ENCODE measurements at regions not wholly inside any gene's neighbourhood (a gene's known extent, or its start where the extent isn't known, plus 50 kb on each side); places are given as distances from the start of the nearest gene placed in this dataset.
"Not testable (repeated sequence)": the region's sequence is repeated elsewhere in the genome, so short reads cannot be mapped to it uniquely, and the experiment has no call there.

GRCh38 chr4:134499074-134499473, 297.5 kb upstream of the PABPC4L start:
- DNase-seq (ENCODE audit: low spot score in 2 of 2), result peak in 1 of 2 experiments; percentile 46
- Histone ChIP-seq H3K36me3 (replicated peaks) (no peaks in the 10 kb centered on the region), H3K27me3 (ENCODE audit: low read depth) (no peaks in the 10 kb centered on the region), H3K4me1 (no peaks in the 10 kb centered on the region; the same call in 1 of the 2 replicates), H3K4me3 (no peak overlapping the region), H3K9me3 (peaks cover 3% of the 10 kb centered on the region; the same call in 1 of the 2 replicates)
- in situ Hi-C loops (cut with MboI; ENCODE audit: low sequenced_read_pairs), result no loop called here

- no peak for DNase-seq (ENCODE audit: low spot score in 2 of 2)
- Histone ChIP-seq H3K27me3 (ENCODE audit: low read depth) (no peaks in the 10 kb centered on the region), H3K4me1 (no peaks in the 10 kb centered on the region), H3K9me3 (no peaks in the 10 kb centered on the region), H3K4me3 (no peak overlapping the region), H3K36me3 (replicated peaks) (no peaks in the 10 kb centered on the region)
- in situ Hi-C loops (cut with MboI; ENCODE audit: low sequenced_read_pairs), result no loop called here
These were observed 289.3 kb upstream of the PABPC4L start for GRCh38 chr4:134490863-134491262.

DNA sequence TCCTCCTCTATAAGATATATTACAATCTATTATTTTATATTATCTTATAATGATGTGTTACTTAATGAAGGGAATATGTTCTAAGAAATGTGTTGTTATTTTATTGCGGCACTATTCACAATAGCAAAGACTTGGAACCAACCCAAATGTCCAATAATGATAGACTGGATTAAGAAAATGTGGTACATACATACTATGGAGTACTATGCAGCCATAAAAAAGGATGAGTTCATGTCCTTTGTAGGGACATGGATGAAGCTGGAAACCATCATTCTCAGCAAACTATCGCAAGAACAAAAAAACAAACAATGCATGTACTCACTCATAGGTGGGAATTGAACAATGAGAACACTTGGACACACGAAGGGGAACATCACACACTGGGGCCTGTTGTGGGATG, 281.9 kb upstream of the PABPC4L start:
- H3K36me3 ChIP-seq (replicated peaks); DNase-seq (ENCODE audit: low spot score in 2 of 2); H3K27me3 ChIP-seq (ENCODE audit: low read depth); H3K4me3 ChIP-seq; H3K9me3 ChIP-seq; in situ Hi-C loops (cut with MboI; ENCODE audit: low sequenced_read_pairs): not testable (repeated sequence)
- peaks cover 11% of the 10 kb centered on the region for H3K4me1 ChIP-seq

DNA sequence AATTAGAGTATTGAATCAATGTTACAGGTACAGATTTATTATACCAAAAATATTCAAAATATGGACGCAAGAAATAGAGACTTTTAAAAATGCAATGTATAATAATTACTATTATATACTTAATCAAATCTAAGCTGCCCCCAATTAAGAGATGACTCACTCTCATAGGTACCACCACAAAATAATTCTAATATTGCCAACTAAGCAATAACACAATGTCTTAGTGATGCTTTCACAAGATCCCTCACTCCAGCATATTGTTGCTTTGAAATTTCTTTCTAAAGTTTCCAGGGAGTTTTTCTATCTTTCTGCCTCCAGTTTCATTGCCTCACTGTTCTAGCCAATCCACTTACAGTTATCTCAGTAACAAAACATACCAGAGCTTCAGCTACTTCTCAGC, 270.0 kb upstream of the PABPC4L start:
- H3K36me3 ChIP-seq (replicated peaks), result no peaks in the 10 kb centered on the region
- H3K27me3 ChIP-seq (ENCODE audit: low read depth), result no peaks in the 10 kb centered on the region
- no peaks in the 10 kb centered on the region for H3K9me3 ChIP-seq
- H3K4me3 ChIP-seq, result no peak overlapping the region
- DNase-seq (ENCODE audit: low spot score in 2 of 2), result no peak
- in situ Hi-C loops (cut with MboI; ENCODE audit: low sequenced_read_pairs), result no loop called here
- H3K4me1 ChIP-seq, result no peaks in the 10 kb centered on the region

DNA sequence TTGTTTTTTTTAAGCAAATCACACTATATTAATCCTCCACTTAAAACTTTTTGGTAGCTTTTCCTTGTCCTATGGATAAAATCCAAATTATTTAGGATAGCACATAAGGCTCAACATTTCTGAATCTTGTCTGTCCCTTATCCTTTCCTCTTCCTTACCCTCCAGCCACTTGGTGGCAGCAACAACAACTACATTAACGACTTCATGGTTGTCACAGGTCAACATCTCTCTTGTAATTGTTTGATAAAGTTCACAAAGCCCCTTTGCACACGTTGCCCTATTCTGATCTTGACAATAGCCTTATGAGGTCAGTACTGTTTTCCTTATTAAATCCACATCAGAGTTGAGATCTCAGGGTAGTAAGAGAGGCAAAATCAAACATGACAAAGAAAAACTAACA, 269.0 kb upstream of the PABPC4L start:
- Histone ChIP-seq H3K9me3 (no peaks in the 10 kb centered on the region), H3K27me3 (ENCODE audit: low read depth) (no peaks in the 10 kb centered on the region), H3K4me3 (no peak overlapping the region), H3K36me3 (replicated peaks) (no peaks in the 10 kb centered on the region), H3K4me1 (no peaks in the 10 kb centered on the region)
- in situ Hi-C loops (cut with MboI; ENCODE audit: low sequenced_read_pairs), result no loop called here
- peak; percentile 22 to 28 for DNase-seq (ENCODE audit: low spot score in 2 of 2)

DNA sequence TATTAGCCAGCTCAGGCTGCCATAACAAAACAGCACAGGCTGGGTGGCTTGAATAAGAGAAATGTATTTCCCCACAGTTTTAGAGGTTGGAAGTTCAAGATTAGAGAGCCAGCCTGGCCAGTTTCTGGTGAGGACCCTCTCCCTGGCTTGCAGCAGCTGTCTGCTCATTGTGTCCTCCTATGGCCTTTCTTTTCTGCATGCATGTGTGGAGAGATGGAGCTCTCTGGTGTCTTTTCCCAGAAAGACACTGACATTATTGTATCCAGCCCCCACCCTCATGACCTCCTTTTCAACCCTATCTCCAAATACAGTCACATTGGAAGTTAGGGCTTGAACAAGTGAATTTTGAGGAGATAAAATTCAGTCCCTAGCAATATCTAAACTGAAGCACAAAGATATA, 263.8 kb upstream of the PABPC4L start:
- no peaks in the 10 kb centered on the region for H3K4me1 ChIP-seq
- no peaks in the 10 kb centered on the region for H3K36me3 ChIP-seq (replicated peaks)
- no peak for DNase-seq (ENCODE audit: low spot score in 2 of 2)
- in situ Hi-C loops (cut with MboI; ENCODE audit: low sequenced_read_pairs), result no loop called here
- H3K4me3 ChIP-seq, result no peak overlapping the region
- no peaks in the 10 kb centered on the region; the same call in 1 of the 2 replicates for H3K9me3 ChIP-seq
- no peaks in the 10 kb centered on the region for H3K27me3 ChIP-seq (ENCODE audit: low read depth)

- Histone ChIP-seq H3K4me1 (no peaks in the 10 kb centered on the region), H3K27me3 (ENCODE audit: low read depth) (no peaks in the 10 kb centered on the region), H3K9me3 (no peaks in the 10 kb centered on the region; the same call in 1 of the 2 replicates), H3K4me3 (no peak overlapping the region), H3K36me3 (replicated peaks) (no peaks in the 10 kb centered on the region)
- in situ Hi-C loops (cut with MboI; ENCODE audit: low sequenced_read_pairs), result no loop called here
- no peak for DNase-seq (ENCODE audit: low spot score in 2 of 2)
These were observed 262.2 kb upstream of the PABPC4L start for GRCh38 chr4:134463771-134464170.

- DNase-seq (ENCODE audit: low spot score in 2 of 2), result no peak
- H3K4me3 ChIP-seq, result no peak overlapping the region
- in situ Hi-C loops (cut with MboI; ENCODE audit: low sequenced_read_pairs), result no loop called here
- H3K4me1 ChIP-seq, result no peaks in the 10 kb centered on the region
- no peaks in the 10 kb centered on the region for H3K27me3 ChIP-seq (ENCODE audit: low read depth)
- H3K9me3 ChIP-seq, result no peaks in the 10 kb centered on the region
- no peaks in the 10 kb centered on the region for H3K36me3 ChIP-seq (replicated peaks)
These were observed 225.2 kb upstream of the PABPC4L start for GRCh38 chr4:134426821-134427220.

GRCh38 chr4:134425756-134426155, 224.2 kb upstream of the PABPC4L start:
- H3K4me1 ChIP-seq, result no peaks in the 10 kb centered on the region
- H3K9me3 ChIP-seq, result no peaks in the 10 kb centered on the region
- in situ Hi-C loops (cut with MboI; ENCODE audit: low sequenced_read_pairs), result no loop called here
- H3K27me3 ChIP-seq (ENCODE audit: low read depth), result no peaks in the 10 kb centered on the region
- no peak for DNase-seq (ENCODE audit: low spot score in 2 of 2)
- no peaks in the 10 kb centered on the region for H3K36me3 ChIP-seq (replicated peaks)
- no peak overlapping the region for H3K4me3 ChIP-seq

DNA sequence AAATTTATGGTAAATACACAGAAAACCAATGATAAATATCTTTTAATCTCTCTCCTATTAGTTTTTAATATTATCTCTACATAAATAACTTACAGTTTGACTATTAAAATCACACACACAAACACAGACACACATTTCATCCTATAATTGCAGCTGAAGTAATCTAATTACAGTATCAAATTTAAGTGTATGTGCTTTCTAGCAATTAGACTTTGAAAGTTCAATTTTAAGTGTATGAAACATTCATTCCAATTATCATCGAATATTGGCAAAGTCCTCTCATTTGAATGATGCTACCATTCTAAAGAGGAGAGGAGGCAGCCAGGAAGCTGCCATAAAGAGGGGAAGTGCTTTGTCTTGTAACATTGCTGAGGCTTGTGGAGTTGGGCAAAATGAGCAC, 221.2 kb upstream of the PABPC4L start:
- DNase-seq (ENCODE audit: low spot score in 2 of 2), result no peak
- Histone ChIP-seq H3K4me3 (no peak overlapping the region), H3K4me1 (no peaks in the 10 kb centered on the region), H3K9me3 (no peaks in the 10 kb centered on the region), H3K27me3 (ENCODE audit: low read depth) (no peaks in the 10 kb centered on the region), H3K36me3 (replicated peaks) (no peaks in the 10 kb centered on the region)
- in situ Hi-C loops (cut with MboI; ENCODE audit: low sequenced_read_pairs), result no loop called here

DNA sequence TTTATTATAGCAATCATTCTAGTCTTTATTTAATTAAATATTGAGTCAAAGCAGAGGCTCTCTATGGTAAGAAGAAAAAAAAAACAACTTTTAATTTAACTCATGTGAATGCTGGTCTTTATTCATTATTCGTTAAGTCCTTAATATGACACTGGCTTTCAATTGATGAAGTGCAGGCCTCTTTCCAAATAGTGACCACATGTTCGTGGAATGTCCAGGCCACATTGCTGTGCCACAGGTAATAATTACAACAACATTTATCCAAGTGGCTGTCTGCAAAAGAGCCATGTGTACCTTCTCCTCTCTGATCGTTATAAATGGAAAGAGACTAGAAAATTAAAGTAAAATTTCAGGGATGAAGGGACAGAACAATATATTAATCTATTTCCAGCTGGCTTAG, 220.1 kb upstream of the PABPC4L start:
- no peaks in the 10 kb centered on the region for H3K4me1 ChIP-seq
- no peaks in the 10 kb centered on the region for H3K9me3 ChIP-seq
- in situ Hi-C loops (cut with MboI; ENCODE audit: low sequenced_read_pairs), result no loop called here
- H3K27me3 ChIP-seq (ENCODE audit: low read depth), result no peaks in the 10 kb centered on the region
- no peaks in the 10 kb centered on the region for H3K36me3 ChIP-seq (replicated peaks)
- H3K4me3 ChIP-seq, result no peak overlapping the region
- DNase-seq (ENCODE audit: low spot score in 2 of 2), result no peak

DNA sequence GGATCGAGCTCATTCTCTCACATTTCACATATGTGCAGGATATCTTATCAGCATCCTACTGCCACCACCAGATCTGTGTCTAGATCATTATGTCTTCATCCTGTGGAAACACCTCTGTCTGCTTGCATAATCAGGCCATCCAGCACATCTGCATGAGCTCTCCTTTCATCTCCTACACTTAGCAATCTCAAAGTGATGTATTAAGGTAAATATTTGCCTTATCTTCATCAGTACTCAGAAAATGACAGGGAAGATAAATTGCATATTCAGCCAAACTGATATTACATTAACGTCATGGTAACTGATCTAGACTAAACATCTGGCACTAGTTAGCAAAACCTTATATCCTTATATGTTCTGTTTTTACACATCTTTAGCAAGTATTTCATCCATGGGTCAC, 207.3 kb upstream of the PABPC4L start:
- Histone ChIP-seq H3K9me3 (no peaks in the 10 kb centered on the region), H3K4me1 (no peaks in the 10 kb centered on the region), H3K36me3 (replicated peaks) (no peaks in the 10 kb centered on the region), H3K4me3 (no peak overlapping the region), H3K27me3 (ENCODE audit: low read depth) (no peaks in the 10 kb centered on the region)
- no peak for DNase-seq (ENCODE audit: low spot score in 2 of 2)
- in situ Hi-C loops (cut with MboI; ENCODE audit: low sequenced_read_pairs), result no loop called here

- no peak overlapping the region for H3K4me3 ChIP-seq
- DNase-seq (ENCODE audit: low spot score in 2 of 2), result no peak
- H3K4me1 ChIP-seq, result no peaks in the 10 kb centered on the region
- H3K27me3 ChIP-seq (ENCODE audit: low read depth), result no peaks in the 10 kb centered on the region
- H3K36me3 ChIP-seq (replicated peaks), result no peaks in the 10 kb centered on the region
- in situ Hi-C loops (cut with MboI; ENCODE audit: low sequenced_read_pairs), result no loop called here
- no peaks in the 10 kb centered on the region for H3K9me3 ChIP-seq
These were observed 200.2 kb upstream of the PABPC4L start for GRCh38 chr4:134401798-134402197.

DNA sequence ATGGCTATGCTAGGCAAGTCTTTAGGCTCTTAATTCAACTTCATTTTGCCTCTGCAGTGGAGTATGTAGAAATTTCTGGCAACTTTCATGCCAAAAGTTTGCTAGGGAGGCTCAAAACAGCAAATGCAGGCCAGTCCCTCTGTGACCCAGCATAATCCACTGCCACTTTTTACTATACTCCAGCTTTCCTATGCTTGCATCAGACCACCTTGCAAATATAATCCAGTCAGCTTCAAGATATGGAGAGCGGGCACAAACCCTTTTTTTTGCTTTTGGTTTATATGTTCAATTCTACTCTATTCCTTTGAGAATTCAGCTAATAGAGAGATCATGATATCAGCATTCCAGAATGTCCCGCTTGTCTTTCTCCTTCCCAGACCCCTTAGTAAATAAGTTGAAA, 192.0 kb upstream of the PABPC4L start:
- Histone ChIP-seq H3K4me3 (no peak overlapping the region), H3K36me3 (replicated peaks) (no peaks in the 10 kb centered on the region), H3K27me3 (ENCODE audit: low read depth) (no peaks in the 10 kb centered on the region), H3K9me3 (no peaks in the 10 kb centered on the region), H3K4me1 (no peaks in the 10 kb centered on the region)
- no peak for DNase-seq (ENCODE audit: low spot score in 2 of 2)
- in situ Hi-C loops (cut with MboI; ENCODE audit: low sequenced_read_pairs), result no loop called here

- no peaks in the 10 kb centered on the region for H3K36me3 ChIP-seq (replicated peaks)
- no peaks in the 10 kb centered on the region for H3K27me3 ChIP-seq (ENCODE audit: low read depth)
- H3K4me1 ChIP-seq, result no peaks in the 10 kb centered on the region
- in situ Hi-C loops (cut with MboI; ENCODE audit: low sequenced_read_pairs), result no loop called here
- no peak for DNase-seq (ENCODE audit: low spot score in 2 of 2)
- H3K9me3 ChIP-seq, result no peaks in the 10 kb centered on the region
- H3K4me3 ChIP-seq, result no peak overlapping the region
These were observed 188.7 kb upstream of the PABPC4L start for GRCh38 chr4:134390319-134390718.

Measured in HAP-1 (cell line).